Stimulated activated CD4-positive, alpha-beta T cell treated with anti-CD3 and anti-CD28 coated beads, Interleukin-4, amount 100 ng/mL, for 4 hours (primary cell): ENCODE measurements at regions not wholly inside any gene's neighbourhood (a gene's known extent, or its start where the extent isn't known, plus 50 kb on each side); places are given as distances from the start of the nearest gene placed in this dataset.
"Not testable (repeated sequence)": the region's sequence is repeated elsewhere in the genome, so short reads cannot be mapped to it uniquely, and the experiment has no call there.

Source experiments
- DNase-seq, 2 experiments: peaks; one replicate each; pipeline ENCODE4 v3.0.0-alpha.2; 2020

- DNase-seq = no peak
Observed at GRCh38 chr3:176615826-176616225, 581.5 kb downstream of the TBL1XR1 start.

GRCh38 chr3:176611703-176612102 is 585.6 kb downstream of the TBL1XR1 start:
- no peak for DNase-seq

GRCh38 chr3:176609361-176609760 is 587.9 kb downstream of the TBL1XR1 start:
- no peak for DNase-seq

GRCh38 chr3:176605553-176605952 is 591.7 kb downstream of the TBL1XR1 start:
- DNase-seq = not testable (repeated sequence)

GRCh38 chr3:176595307-176595706 is 602.0 kb downstream of the TBL1XR1 start:
- no peak for DNase-seq

GRCh38 chr3:176590722-176591121 is 606.6 kb downstream of the TBL1XR1 start:
- no peak for DNase-seq

GRCh38 chr3:176587089-176587488 is 610.2 kb downstream of the TBL1XR1 start:
- DNase-seq = no peak

- DNase-seq = no peak
Observed at GRCh38 chr3:176584413-176585176, 612.7 kb downstream of the TBL1XR1 start.

GRCh38 chr3:176583956-176584355 is 613.3 kb downstream of the TBL1XR1 start:
- DNase-seq = no peak

GRCh38 chr3:176581589-176581988 is 615.7 kb downstream of the TBL1XR1 start:
- DNase-seq = no peak

GRCh38 chr3:176579711-176580185 is 617.5 kb downstream of the TBL1XR1 start:
- no peak for DNase-seq

GRCh38 chr3:176578316-176578715 is 619.0 kb downstream of the TBL1XR1 start:
- DNase-seq = no peak

- no peak for DNase-seq
Observed at GRCh38 chr3:176577447-176577846, 619.8 kb downstream of the TBL1XR1 start.

GRCh38 chr3:176574786-176575185 is 622.5 kb downstream of the TBL1XR1 start:
- DNase-seq = no peak

- no peak for DNase-seq
Observed at GRCh38 chr3:176571926-176572325, 625.4 kb downstream of the TBL1XR1 start.

GRCh38 chr3:176570992-176571391 is 626.3 kb downstream of the TBL1XR1 start:
- no peak for DNase-seq

GRCh38 chr3:176568189-176568588 is 629.1 kb downstream of the TBL1XR1 start:
- no peak for DNase-seq

GRCh38 chr3:176566757-176567156 is 630.5 kb downstream of the TBL1XR1 start:
- no peak for DNase-seq

GRCh38 chr3:176562331-176562730 is 635.0 kb downstream of the TBL1XR1 start:
- DNase-seq = no peak

- DNase-seq = no peak
Observed at GRCh38 chr3:176561826-176562225, 635.5 kb downstream of the TBL1XR1 start.

GRCh38 chr3:176554791-176555654 is 642.3 kb downstream of the TBL1XR1 start:
- DNase-seq = no peak

- no peak for DNase-seq
Observed at GRCh38 chr3:176554264-176554663, 643.0 kb downstream of the TBL1XR1 start.

GRCh38 chr3:176526942-176527341 is 670.3 kb downstream of the TBL1XR1 start:
- no peak for DNase-seq

- DNase-seq = no peak
Observed at GRCh38 chr3:176526225-176526624, 671.1 kb downstream of the TBL1XR1 start.
